SK-N-SH (cell line): ENCODE measurements at regions not wholly inside any gene's neighbourhood (a gene's known extent, or its start where the extent isn't known, plus 50 kb on each side); places are given as distances from the start of the nearest gene placed in this dataset.

ENCODE experiments used
- CTCF ChIA-PET: fragments of 300-600, 350-600 bp; formaldehyde crosslinking; extraction: SDS; loops from one replicate; lab custom pipeline; 2021; lab: Yijun Ruan, JAX
- POLR2A ChIA-PET: fragments of 350-600 bp; sonication (Branson Sonifier 250); formaldehyde crosslinking; extraction: SDS; loops from one replicate; lab custom pipeline; 2020; ENCODE audit warnings: antibody characterized with exemption, inconsistent platforms; lab: Yijun Ruan, JAX
- DNase-seq: peaks from one replicate; pipeline ENCODE4 v3.0.0; 2012
- H2AFZ ChIP-seq: fragments of 200-600 bp; sonication (generic); 2 replicates; pipeline ENCODE4 v1.8.1; 2016; ENCODE audit warnings: antibody characterized with exemption, mild to moderate bottlenecking, low read depth
- H3F3A ChIP-seq: fragments of 200-600 bp; sonication (generic); replicated peaks from 2 replicates; pipeline ENCODE3; 2016; ENCODE audit warnings: antibody characterized with exemption, mild to moderate bottlenecking; ENCODE audit not compliant: insufficient read depth
- H3K27ac ChIP-seq, 2 experiments: fragments of 200-500 bp in 1 of 2; fragments of 200-600 bp in 1 of 2; sonication (Bioruptor generic) in 1 of 2; sonication (generic), shearing (Covaris generic) in 1 of 2; 2 replicates each; pipeline versions ENCODE4 v1.5.1 to v1.6.1; 2014 to 2016; ENCODE audit warnings: low read depth in 2 of 2, inconsistent platforms in 1 of 2, low read length in 1 of 2, mild to moderate bottlenecking in 1 of 2, mixed read lengths in 1 of 2
- H3K27me3 ChIP-seq: fragments of 200-600 bp; sonication (generic), shearing (Covaris generic); 2 replicates; pipeline ENCODE4 v1.6.1; 2016; ENCODE audit warnings: mixed run types; ENCODE audit not compliant: insufficient read depth
- H3K36me3 ChIP-seq, 2 experiments: fragments of 200-500 bp in 1 of 2; fragments of 200-600 bp in 1 of 2; sonication (Bioruptor generic) in 1 of 2; sonication (generic) in 1 of 2; replicated peaks in 1 of 2; 2 replicates each; pipeline versions ENCODE3 to v1.5.1; 2014 to 2016; ENCODE audit warnings: low read length in 1 of 2, mild to moderate bottlenecking in 1 of 2; ENCODE audit not compliant: insufficient read depth in 2 of 2, control insufficient read depth in 1 of 2
- H3K4me1 ChIP-seq, 2 experiments: fragments of 200-500 bp in 1 of 2; fragments of 200-600 bp in 1 of 2; sonication (Bioruptor generic) in 1 of 2; sonication (generic), shearing (Covaris generic) in 1 of 2; 2 replicates each; pipeline versions ENCODE4 v1.5.1 to v1.6.1; 2014 to 2016; ENCODE audit warnings: low read depth in 1 of 2, low read length in 1 of 2, mixed run types in 1 of 2; ENCODE audit not compliant: insufficient read depth in 2 of 2, control insufficient read depth in 1 of 2
- H3K4me2 ChIP-seq: fragments of 200-600 bp; sonication (generic), shearing (Covaris generic); 2 replicates; pipeline ENCODE4 v1.6.1; 2017; ENCODE audit warnings: mixed run types
- H3K4me3 ChIP-seq, 2 experiments: fragments of 200-500 bp in 1 of 2; fragments of 200-600 bp in 1 of 2; sonication (Bioruptor generic) in 1 of 2; sonication (generic), shearing (Covaris generic) in 1 of 2; 2 replicates each; pipeline versions ENCODE4 v1.5.1 to v1.8.1; 2014 to 2016; ENCODE audit warnings: low read depth in 2 of 2, inconsistent platforms in 1 of 2, low read length in 1 of 2, mild to moderate bottlenecking in 1 of 2, mixed read lengths in 1 of 2, moderate library complexity in 1 of 2
- H3K79me2 ChIP-seq: fragments of 200-600 bp; sonication (generic); 2 replicates; pipeline ENCODE4 v1.8.1; 2017; ENCODE audit warnings: mild to moderate bottlenecking; ENCODE audit not compliant: insufficient read depth
- H3K9ac ChIP-seq: fragments of 200-600 bp; sonication (generic); 2 replicates; pipeline ENCODE4 v1.6.1; 2017; ENCODE audit warnings: mixed run types
- H3K9me2 ChIP-seq: fragments of 200-600 bp; sonication (generic); 2 replicates; pipeline ENCODE4 v1.6.1; 2017; ENCODE audit warnings: mixed run types
- H3K9me3 ChIP-seq: fragments of 200-600 bp; sonication (generic); 2 replicates; pipeline ENCODE4 v1.6.1; 2017; ENCODE audit warnings: mixed run types, mild to moderate bottlenecking, moderate library complexity
- H4K20me1 ChIP-seq: fragments of 200-600 bp; sonication (generic); 2 replicates; pipeline ENCODE4 v1.6.1; 2017; ENCODE audit warnings: mild to moderate bottlenecking, mixed run types; ENCODE audit not compliant: insufficient read depth
- CHD2 ChIP-seq: fragments of 150-350 bp; IDR thresholded peaks from 2 replicates; pipeline ENCODE4 v1.6.1; 2018; ENCODE audit warnings: low read length; ENCODE audit not compliant: partially characterized antibody
- ELF1 ChIP-seq: IDR thresholded peaks from 2 replicates; pipeline ENCODE4 v1.4.0; 2012
- EP300 ChIP-seq, 2 experiments: IDR thresholded peaks; 2 replicates each; pipeline versions ENCODE4 v1.4.0 to v1.6.1; 2012; ENCODE audit warnings: borderline replicate concordance in 1 of 2, low read depth in 1 of 2, low read length in 1 of 2
- FOSL2 ChIP-seq: IDR thresholded peaks from 2 replicates; pipeline ENCODE4 v1.4.0; 2012; ENCODE audit warnings: low read depth, mild to moderate bottlenecking, moderate library complexity, borderline replicate concordance
- FOXM1 ChIP-seq: IDR thresholded peaks from 2 replicates; pipeline ENCODE4 v1.4.0; 2012; ENCODE audit warnings: low read depth, mild to moderate bottlenecking
- GABPA ChIP-seq: IDR thresholded peaks from 2 replicates; pipeline ENCODE4 v1.4.0; 2012; ENCODE audit warnings: low read depth, mild to moderate bottlenecking
- IRF3 ChIP-seq: fragments of 150-350 bp; IDR thresholded peaks from 2 replicates; pipeline ENCODE4 v1.6.1; 2016; ENCODE audit warnings: mild to moderate bottlenecking, low read depth, low read length
- JUND ChIP-seq: IDR thresholded peaks from 2 replicates; pipeline ENCODE4 v1.4.0; 2012
- MXI1 ChIP-seq: IDR thresholded peaks from 2 replicates; pipeline ENCODE4 v1.6.1; 2012; ENCODE audit warnings: mild to moderate bottlenecking, low read depth, low read length, improper control_type of control experiment
- NFIC ChIP-seq: IDR thresholded peaks from 2 replicates; pipeline ENCODE4 v1.4.0; 2012; ENCODE audit warnings: borderline replicate concordance
- NRF1 ChIP-seq: IDR thresholded peaks from 2 replicates; pipeline ENCODE4 v1.6.1; 2012; ENCODE audit warnings: low read depth, mild to moderate bottlenecking, low read length
- RAD21 ChIP-seq: IDR thresholded peaks from 2 replicates; pipeline ENCODE4 v1.6.1; 2012; ENCODE audit warnings: mild to moderate bottlenecking, low read length
- SIN3A ChIP-seq: IDR thresholded peaks from 2 replicates; pipeline ENCODE4 v1.6.1; 2012; ENCODE audit warnings: low read depth, mild to moderate bottlenecking, low read length, moderate library complexity, borderline replicate concordance
- TAF1 ChIP-seq: IDR thresholded peaks from 2 replicates; pipeline ENCODE4 v1.6.1; 2012; ENCODE audit warnings: low read depth, mild to moderate bottlenecking, low read length, moderate library complexity, borderline replicate concordance
- ZBTB33 ChIP-seq: IDR thresholded peaks from 2 replicates; pipeline ENCODE4 v1.4.0; 2012; ENCODE audit warnings: low read depth, borderline replicate concordance
- WGBS: methylation state at CpG from one replicate; pipeline ENCODE4 v1.1.6; 2017; ENCODE audit warnings: low lambda C conversion rate; 5-methylcytosine and 5-hydroxymethylcytosine counted together

GRCh38 chr3:152779653-152780052 is 55.3 kb upstream of the P2RY1 start:
- Histone ChIP-seq H3F3A (no peaks in the 10 kb centered on the region), H3K9me3 (no peaks in the 10 kb centered on the region), H3K4me1 (no peaks in the 10 kb centered on the region; a peak in 2 of 4 replicates), H3K79me2 (no peaks in the 10 kb centered on the region), H3K27ac (no peak overlapping the region), H3K4me3 (no peak overlapping the region), H4K20me1 (no peaks in the 10 kb centered on the region), H3K9me2 (no peaks in the 10 kb centered on the region), H3K27me3 (no peaks in the 10 kb centered on the region), H2AFZ (no peak overlapping the region), H3K36me3 (no peaks in the 10 kb centered on the region), H3K4me2 (no peak overlapping the region), H3K9ac (no peak overlapping the region)
- ChIA-PET POLR2A (no interaction called here), CTCF (interaction anchor here (1.3 kb wide), 1 partner anchor 10 kb away, joined by 5 read pairs; no protein-coding TSS in a partner anchor)
- 16% methylated on average over 2 of the region's 2 CpGs for WGBS
- TF ChIP-seq SIN3A (no peak), EP300 (IDR thresholded peaks at IDR 0.05; ENCODE audit: borderline replicate concordance in 1 of 2, low read depth in 1 of 2, low read length in 1 of 2) (no peak), NRF1 (no peak), GABPA (no peak), NFIC (no peak), IRF3 (no peak), ELF1 (no peak), FOSL2 (no peak), TAF1 (no peak)
- DNase-seq, result no peak

- 67% methylated on average over 2 of the region's 2 CpGs for WGBS
- H3K4me2 ChIP-seq, result no peak overlapping the region
- no peaks in the 10 kb centered on the region for H4K20me1 ChIP-seq
Observed at GRCh38 chr3:152780553-152780952, 54.4 kb upstream of the P2RY1 start.

More at GRCh38 chr3:152780553-152780952, 54.4 kb upstream of the P2RY1 start:
- Histone ChIP-seq H2AFZ (no peak overlapping the region), H3K9me3 (no peaks in the 10 kb centered on the region), H3F3A (no peaks in the 10 kb centered on the region), H3K4me1 (no peaks in the 10 kb centered on the region; a peak in 2 of 4 replicates), H3K36me3 (no peaks in the 10 kb centered on the region), H3K27me3 (no peaks in the 10 kb centered on the region), H3K27ac (no peak overlapping the region), H3K9ac (no peak overlapping the region), H3K4me3 (no peak overlapping the region), H3K79me2 (no peaks in the 10 kb centered on the region), H3K9me2 (no peaks in the 10 kb centered on the region)
- TF ChIP-seq ZBTB33 (no peak), CHD2 (no peak), MXI1 (no peak), JUND (no peak), FOXM1 (no peak), ELF1 (no peak), RAD21 (no peak)
- no peak for DNase-seq
- ChIA-PET CTCF (interaction anchor here (1.3 kb wide), 1 partner anchor 9 kb away, joined by 5 read pairs; no protein-coding TSS in a partner anchor), POLR2A (no interaction called here)
